NCI-H2081 treated with DMSO at 0.1 percent for 48 hours (cell line): ENCODE measurements at regions not wholly inside any gene's neighbourhood (a gene's known extent, or its start where the extent isn't known, plus 50 kb on each side); places are given as distances from the start of the nearest gene placed in this dataset.

Experiments
- DNase-seq: peaks from one replicate; lab custom pipeline; 2025; lab: John Stamatoyannopoulos, UW

GRCh38 chr20:6831461-6831860 is 64.0 kb downstream of the BMP2 start:
- no peak for DNase-seq

- DNase-seq, result no peak
Measured at GRCh38 chr20:6832811-6833210, 65.3 kb downstream of the BMP2 start.

- no peak for DNase-seq
Measured at GRCh38 chr20:6835609-6836008, 68.1 kb downstream of the BMP2 start.

DNA sequence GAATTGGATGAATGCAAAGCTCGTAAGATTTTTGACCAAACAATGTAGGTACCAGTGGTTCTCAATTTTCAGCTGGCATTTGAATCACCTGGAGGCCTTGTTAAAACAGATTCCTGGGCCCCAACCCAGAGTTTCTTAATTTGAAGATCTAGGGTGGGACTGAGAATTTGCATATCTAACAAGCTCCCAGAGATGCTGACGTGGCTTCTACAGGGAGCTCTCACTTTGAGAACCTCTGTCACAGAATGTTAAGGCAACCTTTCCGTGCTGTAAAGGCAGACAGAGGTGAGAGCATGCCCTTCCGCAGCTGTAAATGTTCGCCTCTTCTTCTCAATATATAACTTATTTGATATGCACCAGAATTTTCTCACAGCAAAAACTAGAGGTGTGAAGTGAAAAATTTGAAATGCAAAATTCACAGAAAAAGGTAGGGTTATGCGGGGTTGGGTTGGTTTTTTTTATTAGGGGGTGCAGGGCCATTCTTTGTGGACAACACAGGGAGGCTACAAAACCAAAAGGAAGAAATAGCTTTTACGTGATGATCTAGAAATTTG is 69.4 kb downstream of the BMP2 start:
- no peak for DNase-seq

- DNase-seq, result no peak
Measured at GRCh38 chr20:6837730-6838129, 70.2 kb downstream of the BMP2 start.

- DNase-seq, result no peak
Measured at GRCh38 chr20:6838181-6838826, 70.8 kb downstream of the BMP2 start.

- no peak for DNase-seq
Measured at GRCh38 chr20:6841128-6841527, 73.6 kb downstream of the BMP2 start.

GRCh38 chr20:6845141-6845540 is 77.7 kb downstream of the BMP2 start:
- no peak for DNase-seq

DNA sequence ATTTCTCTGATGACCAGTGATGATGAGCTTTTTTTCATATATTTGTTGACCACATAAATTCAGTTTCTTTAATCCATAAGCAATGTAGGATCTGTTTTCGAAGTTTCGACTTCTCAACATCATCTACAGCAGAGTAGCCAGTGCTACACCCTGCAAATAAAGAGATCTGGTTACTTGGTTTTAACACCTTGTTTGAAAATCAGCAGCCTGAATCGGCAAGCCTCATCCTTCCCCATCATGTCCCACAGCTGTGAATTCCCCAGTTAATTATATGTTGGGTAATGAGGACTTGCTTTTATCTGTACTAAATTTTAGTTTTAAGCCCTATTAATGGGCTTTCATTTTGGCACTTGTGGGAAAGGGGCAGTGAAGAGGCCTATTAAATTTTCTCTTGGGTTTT is 80.6 kb downstream of the BMP2 start:
- DNase-seq, result no peak

DNA sequence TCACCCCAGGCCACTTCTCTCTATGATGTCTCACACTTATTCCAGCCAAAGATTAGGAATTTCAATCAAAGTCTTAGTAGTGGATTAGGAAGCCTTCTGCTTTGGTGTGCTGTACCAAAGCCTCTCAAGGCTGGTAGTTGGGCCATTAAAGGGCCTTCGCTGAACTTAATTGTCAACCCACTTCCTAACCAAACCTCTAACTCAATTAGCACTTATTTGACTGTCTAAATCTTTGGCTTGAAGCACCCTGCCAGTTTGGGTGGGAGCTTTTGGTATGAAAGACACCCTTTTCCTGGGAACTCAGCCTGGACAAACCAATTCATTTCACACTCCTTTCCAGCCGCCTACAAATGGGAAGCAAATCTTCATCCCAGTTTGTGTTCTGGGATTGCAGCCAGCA is 81.5 kb downstream of the BMP2 start:
- DNase-seq, result no peak

DNA sequence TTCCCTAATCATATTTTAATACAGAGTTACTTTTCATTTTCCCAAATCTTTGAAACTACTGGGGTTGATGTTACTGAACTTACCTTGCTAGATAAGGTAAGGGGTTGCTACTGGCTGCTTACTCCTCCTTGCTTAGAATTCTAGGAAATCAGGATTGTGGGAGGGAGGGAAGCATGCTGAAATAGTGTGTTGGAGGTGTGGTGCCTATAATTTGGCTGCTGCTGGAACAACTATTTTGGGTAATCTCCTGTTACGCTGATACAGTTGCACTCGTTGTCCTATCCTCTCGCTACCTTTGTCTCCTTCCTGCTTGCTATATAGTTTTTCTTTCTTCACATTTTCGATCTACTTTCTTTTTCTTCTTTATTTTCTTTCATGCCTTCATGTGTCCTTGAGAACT is 83.7 kb downstream of the BMP2 start:
- no peak for DNase-seq

DNA sequence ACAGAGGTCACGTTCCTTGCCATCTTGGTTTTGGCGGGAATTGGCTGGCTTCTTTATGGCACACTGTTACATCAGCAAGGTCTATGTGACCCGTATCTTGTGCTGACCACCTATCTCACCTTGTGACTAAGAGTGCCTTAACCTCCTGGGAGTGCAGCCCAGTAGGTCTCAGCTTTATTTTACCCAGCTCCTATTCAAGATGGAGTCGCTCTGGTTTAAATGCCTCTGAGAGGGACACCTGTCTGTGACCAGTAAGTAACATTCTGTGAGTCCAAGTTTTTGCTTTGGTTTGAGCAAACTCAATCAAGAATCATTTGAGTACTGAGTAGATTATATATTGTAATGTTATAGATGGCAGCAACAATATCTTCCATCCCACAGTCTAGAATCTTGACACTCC is 85.0 kb downstream of the BMP2 start:
- no peak for DNase-seq

- no peak for DNase-seq
Measured at GRCh38 chr20:6855104-6855503, 87.6 kb downstream of the BMP2 start.

DNA sequence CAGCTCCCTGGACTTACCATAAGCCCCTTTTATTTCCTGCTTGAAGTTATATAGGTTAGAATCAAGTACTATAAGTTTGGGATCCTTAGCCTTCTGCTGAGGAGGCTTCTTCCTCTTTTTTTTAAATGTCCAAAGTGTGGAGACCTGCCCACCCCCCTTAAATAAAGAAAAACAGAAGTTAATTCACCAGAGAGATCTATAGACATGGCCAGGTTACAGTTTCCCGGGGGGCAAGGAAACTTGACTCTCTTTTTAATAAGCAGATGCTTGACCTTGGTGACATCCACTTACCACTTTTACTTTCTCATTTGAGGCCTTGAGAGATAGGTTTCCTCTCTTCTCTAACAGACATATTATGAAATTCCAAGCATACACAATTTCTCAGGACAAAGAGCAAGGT is 88.3 kb downstream of the BMP2 start:
- no peak for DNase-seq

- DNase-seq, result no peak
Measured at GRCh38 chr20:6857927-6858326, 90.4 kb downstream of the BMP2 start.

- no peak for DNase-seq
Measured at GRCh38 chr20:6863355-6863754, 95.9 kb downstream of the BMP2 start.

DNA sequence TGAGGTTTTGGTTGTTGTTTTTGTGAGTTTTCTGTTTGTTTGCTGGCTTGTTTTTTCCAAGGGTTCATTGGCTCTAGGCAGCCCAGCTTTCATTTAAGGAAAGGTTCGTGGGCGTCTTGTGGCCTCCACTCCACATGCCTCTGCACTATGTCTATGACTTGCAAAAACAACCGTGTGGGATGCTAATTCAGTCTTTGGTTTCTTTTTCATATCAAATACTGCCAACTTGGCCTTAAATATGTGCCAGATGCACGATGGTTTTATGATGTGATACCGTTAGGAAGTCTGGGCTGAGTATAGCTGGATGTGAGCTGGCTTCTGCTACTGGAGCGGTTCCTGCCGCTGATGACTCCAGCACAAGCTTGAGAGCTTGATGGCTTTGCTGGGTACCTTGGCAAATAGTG is 96.3 kb downstream of the BMP2 start:
- DNase-seq, result no peak

DNA sequence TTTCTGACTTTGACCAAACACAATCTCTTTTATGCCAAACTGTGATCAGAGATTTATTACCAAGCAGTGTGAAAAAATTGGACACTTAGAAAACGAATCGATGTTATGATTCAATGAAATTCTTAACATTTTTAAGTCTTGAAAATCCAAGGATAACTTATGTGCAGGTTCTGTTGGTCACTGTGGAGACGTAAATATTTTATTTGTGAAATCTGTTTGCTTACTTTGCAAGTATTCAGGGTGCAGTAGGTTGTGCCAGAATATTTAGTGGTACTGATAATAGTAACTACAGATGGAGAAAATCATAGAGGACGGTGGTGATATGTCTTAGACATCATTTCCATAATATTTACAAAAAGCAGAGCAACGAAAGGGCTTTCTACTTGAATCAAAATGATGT is 97.3 kb downstream of the BMP2 start:
- no peak for DNase-seq

DNA sequence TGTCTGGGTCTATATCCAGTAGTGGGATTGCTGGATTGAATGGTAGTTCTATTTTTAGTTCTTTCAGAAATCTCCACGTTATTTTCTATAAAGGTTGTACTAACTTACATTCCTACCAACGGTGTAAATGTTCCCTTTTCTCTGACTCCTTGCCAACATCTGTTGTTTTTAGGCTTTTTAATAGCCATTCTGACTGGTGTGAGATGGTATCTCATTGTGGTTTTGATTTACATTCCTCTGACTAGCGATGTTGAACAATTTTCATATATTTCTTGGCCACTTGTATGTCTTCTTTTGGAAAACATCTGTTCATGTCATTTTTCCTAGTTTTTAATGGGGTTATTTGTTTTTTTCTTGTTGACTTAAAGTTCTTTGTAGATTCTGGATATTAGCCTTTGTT is 99.3 kb downstream of the BMP2 start:
- no peak for DNase-seq

DNA sequence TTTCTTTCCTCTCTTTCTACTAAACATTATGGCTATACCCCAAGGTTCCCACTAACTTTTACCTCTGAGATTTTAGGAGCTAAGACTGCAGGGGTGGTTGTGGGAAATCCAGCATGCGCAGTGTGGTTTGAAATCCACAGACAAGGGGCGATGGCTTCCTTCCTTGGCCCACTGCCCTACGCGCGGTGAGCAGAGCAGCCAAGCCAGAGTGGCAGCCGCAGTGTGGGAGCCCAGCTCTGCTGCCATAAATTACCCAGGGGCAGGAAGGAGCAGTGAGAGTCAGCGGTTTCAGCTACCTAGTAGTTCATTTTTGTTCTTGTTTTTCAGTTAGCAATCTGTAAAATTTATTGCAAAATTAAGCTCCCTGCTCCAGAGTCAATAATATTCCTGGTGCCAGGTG is 101.4 kb downstream of the BMP2 start:
- no peak for DNase-seq

DNA sequence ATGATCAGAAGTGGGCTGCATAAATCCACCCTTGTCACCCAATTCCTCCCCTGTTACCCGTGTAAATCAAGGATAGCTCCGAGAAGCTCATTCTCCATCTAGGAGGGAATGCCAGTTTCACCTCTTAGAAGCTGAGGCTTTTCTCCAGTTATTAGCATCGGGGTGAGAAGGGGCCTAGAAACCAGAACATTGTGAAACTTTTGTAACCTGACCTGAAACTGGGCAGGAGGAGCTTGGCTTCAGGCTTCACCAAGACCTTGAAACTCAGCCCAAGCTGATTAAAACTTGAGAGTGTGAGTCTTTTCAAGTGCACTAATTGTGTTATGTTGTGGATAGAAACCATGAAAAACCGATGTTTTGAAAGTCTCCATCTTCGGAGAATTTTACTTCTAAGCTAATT is 103.1 kb downstream of the BMP2 start:
- no peak for DNase-seq

GRCh38 chr20:6877633-6878032 is 110.1 kb downstream of the BMP2 start:
- no peak for DNase-seq

GRCh38 chr20:6882561-6883291 is 115.2 kb downstream of the BMP2 start:
- no peak for DNase-seq

DNA sequence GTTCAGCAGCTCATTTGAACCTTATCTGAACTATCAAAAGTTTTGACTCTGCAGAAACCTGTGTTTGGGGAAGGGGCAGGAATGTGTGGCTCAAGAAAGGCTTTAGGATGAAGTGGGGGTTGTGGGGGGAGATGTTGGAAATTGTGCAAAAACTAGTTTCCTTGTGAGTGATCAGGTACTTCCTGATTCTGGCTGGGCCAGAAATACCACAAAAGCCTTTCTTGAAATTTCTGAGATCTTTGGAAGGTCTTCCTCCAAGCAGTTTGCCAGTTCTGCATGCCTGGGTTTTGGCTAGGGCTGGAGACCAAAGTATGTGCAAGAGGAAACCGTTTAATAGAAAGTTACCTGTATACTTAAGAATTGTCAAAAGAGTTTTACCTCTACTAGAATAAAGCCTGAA is 116.6 kb downstream of the BMP2 start:
- no peak for DNase-seq
